B cell (primary cell): ENCODE measurements at regions not wholly inside any gene's neighbourhood (a gene's known extent, or its start where the extent isn't known, plus 50 kb on each side); places are given as distances from the start of the nearest gene placed in this dataset.

ENCODE experiments used
- ATAC-seq: fragments of 200-7000 bp; cut with Tn5 transposase; one replicate; pipeline ENCODE4 v1.10.0; 2021; ENCODE audit warnings: low read depth, mild to moderate bottlenecking, moderate number of reproducible peaks, moderate library complexity
- CTCF ChIA-PET: fragments of 350-600 bp; sonication (Branson Sonifier 250); formaldehyde crosslinking; loops from one replicate; lab custom pipeline; 2021; ENCODE audit warnings: antibody characterized with exemption, inconsistent platforms; lab: Charles Lee
- POLR2A ChIA-PET: fragments of 350-600 bp; sonication (Branson Sonifier 250); formaldehyde crosslinking; loops from one replicate; lab custom pipeline; 2021; ENCODE audit warnings: antibody characterized with exemption; lab: Charles Lee
- DNase-seq: peaks from one replicate; pipeline ENCODE4 v3.0.0; 2013
- H2AFZ ChIP-seq: 2 replicates; pipeline ENCODE4 v1.6.1; 2012; ENCODE audit warnings: mild to moderate bottlenecking, low read depth, low read length; ENCODE audit not compliant: insufficient read depth, poor library complexity, severe bottlenecking
- H3K27ac ChIP-seq, 2 donors: 1 replicate in 1 of 2; 2 replicates in 1 of 2; pipeline ENCODE4 v1.5.1; 2012 to 2013; ENCODE audit warnings: low read length in 2 of 2, mild to moderate bottlenecking in 2 of 2, moderate library complexity in 1 of 2
- H3K27me3 ChIP-seq, 4 experiments: fragments of 200-600 bp in 1 of 4; sonication (generic) in 1 of 4; replicated peaks in 1 of 4; 1 replicate in 2 of 4; 2 replicates in 2 of 4; pipeline versions ENCODE4 v1.6.1 to v1.7.0; 2013 to 2016; ENCODE audit warnings: low read length in 3 of 4, mild to moderate bottlenecking in 2 of 4, mixed read lengths in 1 of 4, moderate library complexity in 1 of 4; ENCODE audit not compliant: insufficient read depth in 4 of 4, control insufficient read depth in 3 of 4; ENCODE audit errors: control extremely low read depth in 1 of 4
- H3K36me3 ChIP-seq, 2 experiments: replicated peaks in 1 of 2; 1 replicate in 1 of 2; 2 replicates in 1 of 2; pipeline versions ENCODE4 v1.6.1 to v1.7.1; 2013; ENCODE audit warnings: low read length in 1 of 2; ENCODE audit not compliant: insufficient read depth in 2 of 2, control insufficient read depth in 1 of 2; ENCODE audit errors: control extremely low read depth in 1 of 2, extremely low read depth in 1 of 2
- H3K4me1 ChIP-seq, 2 donors: fragments of 200-600 bp in 1 of 2; sonication (generic) in 1 of 2; 1 replicate in 1 of 2; 2 replicates in 1 of 2; pipeline versions ENCODE4 v1.5.1 to v1.6.1; 2013 to 2017; ENCODE audit warnings: low read length in 2 of 2; ENCODE audit not compliant: control insufficient read depth in 2 of 2, insufficient read depth in 2 of 2
- H3K4me2 ChIP-seq: replicated peaks from 2 replicates; pipeline ENCODE3; 2012; ENCODE audit warnings: mild to moderate bottlenecking, low read depth, low read length; ENCODE audit not compliant: poor library complexity, severe bottlenecking
- H3K4me3 ChIP-seq, 5 experiments: fragments of 200-600 bp in 1 of 5; sonication (generic) in 1 of 5; 1 replicate in 3 of 5; 2 replicates in 2 of 5; pipeline versions ENCODE4 v1.5.1 to v1.7.0; 2011 to 2016; ENCODE audit warnings: low read length in 4 of 5, mild to moderate bottlenecking in 4 of 5, low read depth in 2 of 5, control low read depth in 1 of 5, moderate library complexity in 1 of 5; ENCODE audit not compliant: insufficient read depth in 1 of 5; ENCODE audit errors: control extremely low read depth in 1 of 5, extremely low read depth in 1 of 5
- H3K79me2 ChIP-seq: fragments of 200-600 bp; sonication (generic); one replicate; pipeline ENCODE4 v1.6.0; 2016; ENCODE audit warnings: low read length; ENCODE audit not compliant: control insufficient read depth, insufficient read depth
- H3K9ac ChIP-seq: fragments of 200-600 bp; sonication (generic); 2 replicates; pipeline ENCODE4 v1.6.1; 2017; ENCODE audit warnings: mild to moderate bottlenecking, low read length, moderate library complexity
- H3K9me3 ChIP-seq, 3 donors: one replicate each; pipeline versions ENCODE4 v1.6.1 to v1.7.1; 2013; ENCODE audit warnings: low read length in 2 of 3; ENCODE audit not compliant: control insufficient read depth in 2 of 3, insufficient read depth in 1 of 3; ENCODE audit errors: control extremely low read depth in 1 of 3
- H4K20me1 ChIP-seq: 2 replicates; pipeline ENCODE4 v1.6.0; 2012; ENCODE audit warnings: mild to moderate bottlenecking, low read length; ENCODE audit not compliant: insufficient read depth, control insufficient read depth, poor library complexity, severe bottlenecking
- H3K27ac Mint-ChIP-seq: one replicate; pipeline ENCODE4 v1.8.0; 2021; ENCODE audit warnings: mixed read lengths
- H3K27me3 Mint-ChIP-seq: one replicate; pipeline ENCODE4 v1.8.0; 2021; ENCODE audit warnings: mixed read lengths
- H3K4me1 Mint-ChIP-seq: one replicate; pipeline ENCODE4 v1.8.0; 2021; ENCODE audit warnings: mixed read lengths
- H3K4me3 Mint-ChIP-seq: one replicate; pipeline ENCODE4 v1.8.0; 2021; ENCODE audit warnings: mixed read lengths
- H3K9me3 Mint-ChIP-seq: one replicate; pipeline ENCODE4 v1.8.0; 2022; ENCODE audit warnings: mixed read lengths; ENCODE audit not compliant: insufficient read depth
- EZH2 ChIP-seq: IDR thresholded peaks from 2 replicates; pipeline ENCODE4 v1.6.1; 2012; ENCODE audit warnings: borderline replicate concordance, low read depth, mild to moderate bottlenecking, moderate library complexity, low read length; ENCODE audit not compliant: insufficient read depth, poor library complexity, severe bottlenecking
- WGBS: methylation state at CpG from one replicate; pipeline ENCODE4 v1.1.5; 2013; ENCODE audit warnings: missing lambda C conversion rate; ENCODE audit not compliant: insufficient coverage; 5-methylcytosine and 5-hydroxymethylcytosine counted together
- intact Hi-C: fragments of 100-400 bp; cut with micrococcal nuclease; formaldehyde crosslinking; loops from one replicate; pipeline ENCODE4 v1.10.0; 2022
- TF ChIP-seq, protein P1 (sequence below): fragments of 200-600 bp; IDR thresholded peaks from one replicate; pipeline ENCODE4 v1.8.0; 2022; ENCODE audit warnings: antibody characterized with exemption, mild to moderate bottlenecking

DNA sequence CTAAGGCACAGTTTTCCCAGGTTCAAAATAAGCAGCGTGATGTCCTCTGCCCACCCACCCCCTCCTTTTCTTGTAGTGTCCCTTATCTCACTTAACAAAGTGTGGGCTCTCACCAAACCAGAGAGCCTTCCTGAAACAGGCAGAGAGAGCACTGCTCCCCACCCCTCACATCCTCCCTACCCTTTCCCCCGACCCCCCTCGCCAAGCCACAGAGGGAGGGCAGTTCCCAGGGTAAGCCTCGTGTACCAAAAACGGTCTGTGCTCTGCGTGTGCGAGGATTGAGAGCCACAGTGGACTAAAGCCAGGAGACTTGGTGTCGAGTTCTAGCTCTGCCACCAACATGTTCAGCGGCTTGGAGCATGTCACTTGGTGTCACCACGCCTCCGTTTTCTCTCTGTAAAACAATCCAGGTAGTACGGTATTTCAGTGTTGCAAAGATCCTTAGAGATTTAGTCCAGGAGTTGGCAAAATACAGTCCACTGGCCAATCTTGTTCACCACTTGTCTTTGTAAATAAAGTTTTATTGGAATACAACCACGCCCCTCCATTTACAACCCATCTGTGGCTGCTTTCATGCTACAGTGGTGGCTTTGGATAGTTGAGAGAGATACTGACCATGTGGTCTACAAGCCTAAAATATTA is 249.9 kb downstream of the OPA1 start:
- WGBS = 43% methylated on average over 10 of the region's 13 CpGs
- Histone ChIP-seq H3K4me2 (peak overlapping the region; percentile 72), H3K27ac (no peak overlapping the region), H3K79me2 (no peaks in the 10 kb centered on the region), H3K4me1 (peaks cover 19 to 26% of the 10 kb centered on the region in 2 donors), H2AFZ (peak overlapping the region; percentile 74), H3K36me3 (no peaks in the 10 kb centered on the region), H3K4me3 (no peak overlapping the region), H3K9ac (peak overlapping the region; percentile 50), H3K27me3 (peaks cover 0 to 17% (median 0%) of the 10 kb centered on the region in 4 experiments), H3K9me3 (peaks cover 0 to 6% (median 0%) of the 10 kb centered on the region in 3 donors), H4K20me1 (no peaks in the 10 kb centered on the region)
- DNase-seq (no peak), ATAC-seq (no peak)
- H3K4me3 Mint-ChIP-seq = peak overlapping the region; percentile 84
- intact Hi-C loops = loop anchor here (2.0 kb wide), 3 partner anchors 26 to 294 kb away; partner anchors contain the start of gene HES1
- peaks cover 34% of the 10 kb centered on the region for H3K4me1 Mint-ChIP-seq
- CTCF ChIA-PET = interaction anchor here (1.4 kb wide), 1 partner anchor 473 kb away, joined by 5 read pairs; no protein-coding TSS in a partner anchor
- peaks cover 4% of the 10 kb centered on the region for H3K27me3 Mint-ChIP-seq
- H3K27ac Mint-ChIP-seq = peak overlapping the region; percentile 67
- H3K9me3 Mint-ChIP-seq = no peaks in the 10 kb centered on the region
- POLR2A ChIA-PET = interaction anchor here (1.6 kb wide), 1 partner anchor 11 kb away, joined by 5 read pairs; no protein-coding TSS in a partner anchor
- no peak for TF ChIP-seq EZH2
- TF ChIP-seq, protein P1, sequence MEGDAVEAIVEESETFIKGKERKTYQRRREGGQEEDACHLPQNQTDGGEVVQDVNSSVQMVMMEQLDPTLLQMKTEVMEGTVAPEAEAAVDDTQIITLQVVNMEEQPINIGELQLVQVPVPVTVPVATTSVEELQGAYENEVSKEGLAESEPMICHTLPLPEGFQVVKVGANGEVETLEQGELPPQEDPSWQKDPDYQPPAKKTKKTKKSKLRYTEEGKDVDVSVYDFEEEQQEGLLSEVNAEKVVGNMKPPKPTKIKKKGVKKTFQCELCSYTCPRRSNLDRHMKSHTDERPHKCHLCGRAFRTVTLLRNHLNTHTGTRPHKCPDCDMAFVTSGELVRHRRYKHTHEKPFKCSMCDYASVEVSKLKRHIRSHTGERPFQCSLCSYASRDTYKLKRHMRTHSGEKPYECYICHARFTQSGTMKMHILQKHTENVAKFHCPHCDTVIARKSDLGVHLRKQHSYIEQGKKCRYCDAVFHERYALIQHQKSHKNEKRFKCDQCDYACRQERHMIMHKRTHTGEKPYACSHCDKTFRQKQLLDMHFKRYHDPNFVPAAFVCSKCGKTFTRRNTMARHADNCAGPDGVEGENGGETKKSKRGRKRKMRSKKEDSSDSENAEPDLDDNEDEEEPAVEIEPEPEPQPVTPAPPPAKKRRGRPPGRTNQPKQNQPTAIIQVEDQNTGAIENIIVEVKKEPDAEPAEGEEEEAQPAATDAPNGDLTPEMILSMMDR = no peak
